Erythroblast (primary cell): ENCODE measurements at regions not wholly inside any gene's neighbourhood (a gene's known extent, or its start where the extent isn't known, plus 50 kb on each side); places are given as distances from the start of the nearest gene placed in this dataset.
"Not testable (repeated sequence)": the region's sequence is repeated elsewhere in the genome, so short reads cannot be mapped to it uniquely, and the experiment has no call there.

Experiments
- DNase-seq, 2 experiments: peaks; one replicate each; lab custom pipeline; 2025; lab: John Stamatoyannopoulos, UW
- GATA1 ChIP-seq: IDR thresholded peaks from 2 replicates; pipeline ENCODE4 v1.6.1; 2011; ENCODE audit warnings: low read depth, mild to moderate bottlenecking, control low read depth, low read length, moderate library complexity
- POLR2A ChIP-seq: IDR thresholded peaks from 2 replicates; pipeline ENCODE4 v1.6.1; 2011; ENCODE audit warnings: mild to moderate bottlenecking, low read length

DNA sequence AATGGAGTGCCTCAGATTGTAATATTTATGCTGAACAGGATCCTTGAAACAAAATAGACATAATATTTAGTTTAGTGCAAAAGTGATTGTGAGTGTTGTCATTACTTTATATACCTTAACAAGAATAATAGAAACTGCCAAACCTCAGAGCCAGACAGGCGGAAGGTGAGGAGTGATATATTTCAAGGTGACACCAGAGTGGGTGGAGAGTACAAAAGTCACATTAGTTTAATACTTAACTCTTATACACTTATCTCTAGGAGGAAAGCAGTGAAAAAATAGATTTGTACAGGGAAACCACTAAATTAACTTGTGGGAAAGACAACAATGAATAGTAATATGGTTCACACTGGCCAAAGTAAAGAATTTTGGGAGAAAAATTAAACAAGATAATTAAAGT lies 342.8 kb upstream of the NDST4 start:
- TF ChIP-seq POLR2A: no peak
- no peak for TF ChIP-seq GATA1
- DNase-seq: no peak

DNA sequence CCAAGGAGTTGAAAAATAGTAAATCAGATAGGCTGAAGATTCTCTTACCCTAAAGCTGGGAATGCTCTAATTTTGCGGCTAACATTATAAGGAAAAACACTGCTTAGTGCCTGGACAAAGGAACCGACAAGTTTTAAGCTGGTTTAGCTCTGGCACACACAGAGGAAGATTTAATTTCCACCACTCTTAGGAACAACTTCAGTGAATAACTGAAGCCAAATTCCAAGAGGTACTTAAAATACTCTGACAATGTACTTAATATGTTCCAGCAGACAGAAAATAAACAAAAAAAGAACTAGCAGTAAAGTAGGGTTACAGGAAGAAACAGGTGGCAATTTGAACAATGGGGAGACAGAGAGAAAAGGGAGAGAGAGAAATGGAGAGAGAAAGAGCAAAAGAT lies 340.8 kb upstream of the NDST4 start:
- DNase-seq: no peak
- TF ChIP-seq POLR2A (no peak), GATA1 (no peak)

DNA sequence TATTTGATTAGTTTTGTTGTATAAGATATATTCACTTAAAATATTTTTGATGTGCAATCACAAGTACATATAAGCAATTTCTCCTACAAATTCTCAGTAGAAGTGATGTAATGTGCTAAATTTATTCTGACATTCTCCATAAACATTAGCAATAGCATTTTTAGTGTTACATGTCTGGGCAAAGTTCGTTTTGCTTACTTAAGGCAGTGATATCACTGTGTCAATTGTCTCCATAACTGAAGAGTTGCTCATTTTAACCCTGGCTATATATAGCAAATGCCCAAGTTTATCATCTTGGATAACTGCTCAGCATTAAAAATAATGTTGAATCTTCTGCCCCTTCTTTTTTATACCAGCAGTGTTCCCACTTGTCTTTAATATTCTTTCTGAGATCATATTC lies 340.0 kb upstream of the NDST4 start:
- DNase-seq: no peak

DNA sequence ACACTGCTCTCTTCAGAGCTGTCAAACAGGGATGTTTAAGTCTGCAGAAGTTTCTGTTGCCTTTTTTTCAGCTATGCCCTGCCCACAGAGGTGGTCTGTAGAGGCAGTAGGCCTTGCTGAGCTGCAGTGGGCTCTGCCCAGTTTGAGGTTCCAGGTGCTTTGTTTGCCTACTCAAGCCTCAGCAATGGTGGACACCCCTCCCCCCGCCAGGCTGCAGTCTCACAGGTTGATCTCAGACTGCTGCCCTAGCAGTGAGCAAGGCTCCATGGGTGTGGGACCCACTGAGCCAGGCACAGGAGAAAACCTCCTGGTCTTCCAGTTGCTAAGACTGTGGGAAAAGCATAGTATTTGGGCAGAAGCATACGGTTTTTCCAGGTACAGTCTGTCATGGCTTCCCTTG lies 338.8 kb upstream of the NDST4 start:
- not testable (repeated sequence) for DNase-seq

More for the DNA sequence above, 340.0 kb upstream of the NDST4 start:
- TF ChIP-seq POLR2A (no peak), GATA1 (no peak)

DNA sequence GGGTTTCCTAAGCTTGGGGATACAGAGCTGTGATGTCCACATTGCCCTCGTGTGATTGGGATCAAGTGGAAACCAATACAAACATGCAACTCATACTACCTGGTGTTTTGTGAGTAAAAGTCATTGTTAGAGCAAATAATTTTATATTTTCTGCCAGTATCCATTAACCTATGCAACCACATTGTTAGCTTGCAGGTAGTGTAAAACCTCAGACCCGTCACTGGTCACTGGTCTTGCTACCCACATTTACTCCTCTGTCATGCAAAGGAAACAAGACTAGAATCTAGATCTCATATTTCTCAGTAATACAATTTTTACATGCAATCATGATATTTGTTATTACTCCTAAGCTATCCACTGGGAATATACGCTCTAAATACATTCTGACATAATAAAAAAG lies 324.3 kb upstream of the NDST4 start:
- TF ChIP-seq GATA1: no peak
- DNase-seq: no peak

DNA sequence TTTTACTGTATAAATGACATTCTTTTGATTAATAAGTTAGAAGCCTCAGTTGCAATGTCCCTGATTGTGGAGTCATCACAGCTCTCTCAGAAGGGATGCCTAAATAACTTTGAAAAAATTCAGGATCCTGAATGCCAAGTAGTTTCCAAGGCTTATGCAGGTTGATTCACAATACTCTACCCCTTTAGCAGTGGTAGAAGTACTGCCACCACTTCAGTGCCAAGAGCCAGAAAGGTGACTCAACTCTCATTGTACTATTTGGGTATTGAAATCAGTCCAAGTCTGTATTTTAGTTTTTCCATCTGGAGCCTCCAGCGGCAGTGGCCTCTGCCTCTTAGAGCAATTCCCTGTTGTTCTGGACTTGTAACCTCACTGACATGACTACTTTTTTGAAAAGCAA lies 320.1 kb upstream of the NDST4 start:
- no peak for DNase-seq
- TF ChIP-seq POLR2A (no peak), GATA1 (no peak)

DNA sequence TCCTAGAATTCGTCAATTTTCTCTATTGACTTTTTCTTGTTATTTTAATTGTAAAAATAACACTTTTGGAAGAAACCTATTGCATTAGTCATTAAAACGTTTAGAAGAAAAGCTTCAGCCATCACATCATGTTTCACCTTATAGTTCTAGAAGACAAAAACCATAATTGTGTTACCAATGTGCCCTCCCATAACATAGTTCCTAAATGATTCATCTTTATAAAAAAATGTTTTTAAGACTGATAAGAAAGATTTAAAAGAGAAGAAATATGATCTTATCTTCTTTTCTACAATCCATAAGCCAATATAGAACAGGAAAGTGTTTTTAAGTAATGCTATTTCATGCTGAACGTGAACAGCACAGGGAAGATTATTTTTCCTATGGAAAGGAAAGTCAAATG lies 316.6 kb upstream of the NDST4 start:
- no peak for DNase-seq
- TF ChIP-seq POLR2A (no peak), GATA1 (no peak)

DNA sequence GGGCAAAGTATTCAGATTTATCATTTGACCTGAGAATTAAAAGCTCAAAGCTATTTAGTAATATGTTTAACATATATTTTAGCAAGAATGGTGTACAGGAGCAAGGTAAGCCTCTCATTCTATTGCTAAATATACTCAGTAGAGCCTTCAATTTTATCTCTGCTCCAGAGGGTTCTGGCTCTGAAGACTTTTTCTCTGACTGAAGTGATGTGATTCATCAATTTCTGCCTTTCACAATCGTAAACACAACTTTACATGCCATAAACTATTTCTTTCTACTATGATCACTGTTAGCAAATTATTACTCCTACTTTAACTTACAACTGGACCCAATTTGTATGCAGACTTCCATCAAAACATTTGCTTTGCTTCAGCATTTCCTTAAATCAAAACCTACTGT lies 315.0 kb upstream of the NDST4 start:
- TF ChIP-seq POLR2A (no peak), GATA1 (no peak)
- DNase-seq: no peak

DNA sequence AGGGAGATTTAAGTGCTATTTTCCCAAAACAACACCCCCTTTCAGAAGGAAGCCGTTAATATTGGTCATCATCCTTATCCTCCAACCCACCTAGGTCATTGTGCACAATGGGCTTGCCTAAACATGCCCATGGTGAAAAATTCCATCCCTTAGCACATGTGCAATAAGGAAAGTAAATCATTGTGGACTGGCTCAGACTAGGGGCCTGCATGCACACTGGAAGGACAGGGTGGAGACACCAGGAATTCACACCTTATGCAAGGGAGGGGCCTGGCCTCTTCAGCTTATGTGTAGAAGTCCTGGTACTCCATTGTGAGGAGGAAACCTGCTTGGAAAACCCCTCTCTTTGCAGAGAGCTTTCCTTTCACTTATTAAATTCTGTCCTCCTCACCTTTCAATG lies 311.4 kb upstream of the NDST4 start:
- no peak for DNase-seq
- TF ChIP-seq POLR2A (no peak), GATA1 (no peak)

DNA sequence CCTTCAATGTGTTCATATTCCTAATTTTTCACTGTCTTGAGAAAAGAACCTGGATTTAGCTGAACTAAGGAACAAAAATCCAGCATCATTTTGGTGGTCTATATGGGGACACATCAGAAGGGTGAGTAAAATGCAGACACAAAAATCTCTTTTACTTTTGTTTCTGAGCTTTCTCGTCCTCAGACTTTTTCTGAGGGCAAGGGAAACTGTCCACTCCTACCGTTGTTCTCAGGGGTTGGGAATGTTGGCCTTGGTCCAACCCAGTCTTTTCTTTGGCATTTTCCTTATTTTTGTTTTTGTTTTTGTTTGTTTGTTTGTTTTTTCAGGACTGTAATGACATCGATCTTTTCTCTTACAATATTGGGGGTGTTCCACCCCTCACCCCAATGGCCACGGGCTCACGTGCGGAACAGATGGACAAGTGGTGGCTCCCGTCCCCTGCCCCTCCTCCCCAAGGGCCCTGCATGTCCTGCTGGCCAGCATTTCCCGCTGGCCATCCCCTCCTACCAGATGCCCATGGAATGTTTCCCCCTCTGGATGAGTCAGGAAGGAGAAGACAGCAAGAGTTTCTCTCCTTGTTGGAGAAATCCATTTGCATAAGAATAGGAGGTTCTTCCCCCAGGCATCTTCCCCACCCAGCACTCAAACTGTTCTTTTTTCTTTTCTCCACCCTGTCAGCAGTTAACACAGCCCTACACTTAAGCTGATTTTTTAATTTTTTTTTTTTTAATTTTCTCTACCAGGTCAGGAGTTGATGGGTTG lies 305.4 kb upstream of the NDST4 start:
- no peak for TF ChIP-seq GATA1
- TF ChIP-seq POLR2A: no peak
- DNase-seq: no peak

DNA sequence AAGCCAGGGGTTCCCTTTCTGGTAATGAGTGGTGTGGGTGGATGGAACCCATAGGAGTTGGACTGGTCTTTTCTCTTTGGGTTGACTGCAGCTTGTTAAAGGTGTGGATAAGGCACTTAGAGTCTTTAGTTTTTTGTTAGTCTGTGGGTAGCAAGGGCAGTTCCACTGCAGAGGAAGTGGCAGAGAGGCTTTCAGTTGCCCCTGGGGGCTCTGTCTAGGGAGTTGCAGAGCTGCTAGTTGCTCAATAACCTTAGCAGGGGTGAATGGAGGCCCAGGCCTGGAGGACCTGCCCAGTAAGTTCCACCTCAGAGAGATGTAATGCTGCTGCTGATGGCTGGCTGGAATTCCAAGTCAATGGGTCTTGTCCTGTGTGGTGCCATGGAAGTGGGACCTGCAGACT lies 282.6 kb upstream of the NDST4 start:
- DNase-seq: no peak
- no peak for TF ChIP-seq POLR2A

DNA sequence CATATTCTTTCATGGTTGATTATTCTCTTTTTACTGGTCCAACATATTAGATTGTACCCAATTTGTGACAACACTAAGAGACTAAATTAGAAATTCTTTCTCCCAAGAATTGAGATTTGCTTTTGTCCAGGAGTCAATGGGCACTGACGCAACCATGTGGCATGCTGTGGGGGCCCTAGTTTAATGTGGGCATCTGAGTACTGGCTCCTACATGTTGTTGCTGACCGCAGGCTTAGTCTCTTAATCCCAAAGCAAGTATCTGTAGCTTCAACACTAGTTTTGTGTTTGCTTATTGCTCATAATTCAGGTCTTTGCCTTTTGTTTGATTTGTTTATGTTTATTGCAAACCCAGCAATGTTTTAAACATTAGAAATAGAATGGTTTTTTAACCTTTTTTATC lies 263.4 kb upstream of the NDST4 start:
- DNase-seq: no peak
- TF ChIP-seq GATA1 (no peak), POLR2A (no peak)

DNA sequence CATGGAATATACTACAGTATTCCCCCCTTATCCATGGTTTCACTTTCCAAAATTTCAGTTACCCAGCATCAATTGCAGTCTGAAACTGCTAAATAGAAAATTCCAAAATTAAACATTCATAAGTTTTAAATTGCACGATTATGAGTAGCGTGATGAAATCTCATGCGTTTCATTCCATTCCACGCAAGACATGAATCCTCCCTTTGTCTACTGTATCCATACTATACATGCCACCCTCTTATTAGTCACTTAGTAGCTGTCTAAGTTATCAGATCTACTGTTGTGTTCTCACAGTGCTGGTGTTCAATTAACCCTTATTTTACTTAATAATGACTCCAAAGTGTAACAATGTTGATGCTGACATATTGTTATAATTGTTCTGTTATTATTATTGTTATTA lies 261.2 kb upstream of the NDST4 start:
- no peak for DNase-seq
- TF ChIP-seq POLR2A: no peak
- no peak for TF ChIP-seq GATA1

DNA sequence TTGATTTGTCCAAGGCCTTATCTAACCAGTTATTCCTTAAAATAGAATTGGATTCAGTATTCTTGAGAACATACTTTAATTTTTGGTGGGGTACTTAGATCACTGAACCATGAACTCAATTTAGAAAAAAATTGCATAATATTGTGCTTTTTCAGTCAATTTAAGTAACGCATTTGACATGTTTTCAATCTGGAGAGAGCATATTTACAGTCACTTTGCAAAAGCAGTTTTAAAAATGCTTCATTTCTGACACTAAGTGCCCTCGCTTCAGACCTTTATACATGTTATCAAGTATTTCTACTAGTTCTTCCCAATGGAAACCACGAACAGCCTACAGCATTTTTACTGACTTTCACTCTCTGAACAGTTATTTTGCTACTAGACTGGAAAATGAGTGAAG lies 257.1 kb upstream of the NDST4 start:
- TF ChIP-seq POLR2A (no peak), GATA1 (no peak)

DNA sequence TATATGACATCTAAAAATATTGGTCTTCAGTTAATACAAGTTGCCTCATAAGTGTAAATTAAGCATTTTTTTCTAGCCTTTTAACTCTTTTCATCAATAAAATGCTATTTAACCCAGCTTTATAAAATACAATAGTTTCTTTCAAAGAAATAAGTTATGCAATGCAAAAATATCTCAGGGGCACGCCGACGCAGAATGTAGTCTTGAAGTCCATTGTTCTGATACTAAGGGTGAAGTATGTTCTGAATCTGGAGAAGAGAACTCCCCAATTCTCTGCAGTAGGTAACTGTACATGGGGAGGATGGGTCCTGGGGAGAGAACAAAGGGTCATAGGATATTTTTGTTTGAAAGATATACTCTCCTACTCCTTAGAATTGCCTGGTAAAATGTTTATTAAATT lies 256.6 kb upstream of the NDST4 start:
- TF ChIP-seq GATA1 (no peak), POLR2A (no peak)
- DNase-seq: no peak

More for the DNA sequence above, 257.1 kb upstream of the NDST4 start:
- DNase-seq: no peak

DNA sequence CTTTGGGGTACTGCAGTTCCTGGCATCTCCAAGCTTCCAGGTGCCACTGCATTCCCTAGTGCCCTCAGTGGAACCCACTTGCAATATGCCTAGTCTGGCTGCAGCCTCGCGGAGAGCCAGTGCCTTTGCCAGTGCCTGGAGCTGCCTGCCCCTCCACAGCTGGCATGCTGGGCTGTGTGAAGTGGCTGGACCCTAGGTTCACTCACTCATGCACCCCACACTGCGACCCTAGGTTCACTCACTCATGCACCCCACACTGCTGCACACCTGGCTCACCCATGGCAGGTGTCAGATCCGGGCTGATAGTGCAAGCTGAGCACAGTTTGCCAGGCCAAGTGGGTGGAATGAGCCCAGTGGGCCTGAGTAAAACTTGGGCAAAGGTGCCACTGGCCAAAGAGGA lies 253.0 kb upstream of the NDST4 start:
- TF ChIP-seq GATA1 (no peak), POLR2A (no peak)
- no peak for DNase-seq
